ENCODE measurements at regions not wholly inside any gene's neighbourhood (a gene's known extent, or its start where the extent isn't known, plus 50 kb on each side); places are given as distances from the start of the nearest gene placed in this dataset.

GRCh38 chr10:58998924-58999713 lies 177.3 kb upstream of the PHYHIPL start:
- Mint-ChIP-seq H3K9me3 (ENCODE audit: unreplicated experiment) (no peaks in the 10 kb centered on the region), H3K4me3 (ENCODE audit: unreplicated experiment) (no peak overlapping the region), H3K4me1 (ENCODE audit: low read depth, unreplicated experiment) (no peaks in the 10 kb centered on the region), H3K36me3 (ENCODE audit: unreplicated experiment) (no peaks in the 10 kb centered on the region), H3K27me3 (ENCODE audit: unreplicated experiment) (no peaks in the 10 kb centered on the region), H3K27ac (ENCODE audit: unreplicated experiment) (no peak overlapping the region)
- no peak for TF ChIP-seq CTCF (IDR thresholded peaks at IDR 0.05; ENCODE audit: partially characterized antibody, unreplicated experiment)
- DNase-seq = no peak

GRCh38 chr10:59000162-59000825 lies 176.1 kb upstream of the PHYHIPL start:
- no peaks in the 10 kb centered on the region for H3K9me3 Mint-ChIP-seq (ENCODE audit: unreplicated experiment)
- no peaks in the 10 kb centered on the region for H3K4me1 Mint-ChIP-seq (ENCODE audit: low read depth, unreplicated experiment)
- DNase-seq = no peak
- TF ChIP-seq CTCF (IDR thresholded peaks at IDR 0.05; ENCODE audit: partially characterized antibody, unreplicated experiment) = no peak
- no peaks in the 10 kb centered on the region for H3K36me3 Mint-ChIP-seq (ENCODE audit: unreplicated experiment)
- no peaks in the 10 kb centered on the region for H3K27me3 Mint-ChIP-seq (ENCODE audit: unreplicated experiment)
- H3K27ac Mint-ChIP-seq (ENCODE audit: unreplicated experiment) = no peak overlapping the region
- H3K4me3 Mint-ChIP-seq (ENCODE audit: unreplicated experiment) = no peak overlapping the region

GRCh38 chr10:59002011-59002410 lies 174.4 kb upstream of the PHYHIPL start:
- Mint-ChIP-seq H3K4me3 (ENCODE audit: unreplicated experiment) (no peak overlapping the region), H3K4me1 (ENCODE audit: low read depth, unreplicated experiment) (no peaks in the 10 kb centered on the region), H3K36me3 (ENCODE audit: unreplicated experiment) (no peaks in the 10 kb centered on the region), H3K9me3 (ENCODE audit: unreplicated experiment) (no peaks in the 10 kb centered on the region), H3K27ac (ENCODE audit: unreplicated experiment) (no peak overlapping the region), H3K27me3 (ENCODE audit: unreplicated experiment) (no peaks in the 10 kb centered on the region)
- no peak for DNase-seq
- no peak for TF ChIP-seq CTCF (IDR thresholded peaks at IDR 0.05; ENCODE audit: partially characterized antibody, unreplicated experiment)

- H3K36me3 Mint-ChIP-seq (ENCODE audit: unreplicated experiment) = no peaks in the 10 kb centered on the region
- no peak for DNase-seq
- H3K27me3 Mint-ChIP-seq (ENCODE audit: unreplicated experiment) = no peaks in the 10 kb centered on the region
- no peaks in the 10 kb centered on the region for H3K9me3 Mint-ChIP-seq (ENCODE audit: unreplicated experiment)
- H3K4me3 Mint-ChIP-seq (ENCODE audit: unreplicated experiment) = no peak overlapping the region
- no peaks in the 10 kb centered on the region for H3K4me1 Mint-ChIP-seq (ENCODE audit: low read depth, unreplicated experiment)
- no peak overlapping the region for H3K27ac Mint-ChIP-seq (ENCODE audit: unreplicated experiment)
- TF ChIP-seq CTCF (IDR thresholded peaks at IDR 0.05; ENCODE audit: partially characterized antibody, unreplicated experiment) = no peak
Measured at GRCh38 chr10:59003203-59003602, 173.2 kb upstream of the PHYHIPL start.

- DNase-seq = no peak
- Mint-ChIP-seq H3K27ac (ENCODE audit: unreplicated experiment) (no peak overlapping the region), H3K4me1 (ENCODE audit: low read depth, unreplicated experiment) (no peaks in the 10 kb centered on the region), H3K36me3 (ENCODE audit: unreplicated experiment) (no peaks in the 10 kb centered on the region), H3K4me3 (ENCODE audit: unreplicated experiment) (no peak overlapping the region), H3K27me3 (ENCODE audit: unreplicated experiment) (no peaks in the 10 kb centered on the region), H3K9me3 (ENCODE audit: unreplicated experiment) (no peaks in the 10 kb centered on the region)
- TF ChIP-seq CTCF (IDR thresholded peaks at IDR 0.05; ENCODE audit: partially characterized antibody, unreplicated experiment) = no peak
Measured at GRCh38 chr10:59004392-59004791, 172.1 kb upstream of the PHYHIPL start.

Measured in glutamatergic neuron (in vitro differentiated cells).